GM23338 (cell line): ENCODE measurements at regions not wholly inside any gene's neighbourhood (a gene's known extent, or its start where the extent isn't known, plus 50 kb on each side); places are given as distances from the start of the nearest gene placed in this dataset.

ENCODE experiments used
- ATAC-seq: fragments of 200-7000 bp; cut with Tn5 transposase; 3 replicates; pipeline ENCODE4 v1.9.1; 2020
- DNase-seq: peaks from one replicate; pipeline ENCODE4 v3.0.0-alpha.2; 2015; ENCODE audit warnings: low spot score
- H2AFZ ChIP-seq: fragments of 200-600 bp; sonication (generic); 2 replicates; pipeline ENCODE4 v1.8.0; 2016; ENCODE audit warnings: antibody characterized with exemption, mild to moderate bottlenecking, moderate library complexity
- H3F3A ChIP-seq: fragments of 200-600 bp; sonication (generic); replicated peaks from 2 replicates; pipeline ENCODE4 v1.8.0; 2017; ENCODE audit warnings: antibody characterized with exemption, mixed run types, low read depth
- H3K27ac ChIP-seq: fragments of 200-600 bp; sonication (generic); 2 replicates; pipeline ENCODE4 v1.6.1; 2016; ENCODE audit warnings: low read depth
- H3K27me3 ChIP-seq: fragments of 200-600 bp; sonication (generic); 2 replicates; pipeline ENCODE4 v1.8.0; 2016; ENCODE audit warnings: mild to moderate bottlenecking, mixed run types, moderate library complexity; ENCODE audit not compliant: insufficient read depth
- H3K36me3 ChIP-seq: fragments of 200-600 bp; sonication (generic); 2 replicates; pipeline ENCODE4 v1.8.0; 2016; ENCODE audit warnings: mild to moderate bottlenecking; ENCODE audit not compliant: insufficient read depth
- H3K4me1 ChIP-seq: fragments of 200-600 bp; sonication (generic); 2 replicates; pipeline ENCODE4 v1.8.0; 2016; ENCODE audit warnings: mild to moderate bottlenecking, moderate library complexity; ENCODE audit not compliant: insufficient read depth
- H3K4me2 ChIP-seq: fragments of 200-600 bp; sonication (generic); 2 replicates; pipeline ENCODE4 v1.7.1; 2017; ENCODE audit warnings: mixed run types
- H3K4me3 ChIP-seq: fragments of 200-600 bp; sonication (generic); 2 replicates; pipeline ENCODE4 v1.6.1; 2016; ENCODE audit warnings: mixed run types
- H3K79me2 ChIP-seq: fragments of 200-600 bp; sonication (generic); replicated peaks from 2 replicates; pipeline ENCODE4 v1.8.0; 2017; ENCODE audit warnings: mild to moderate bottlenecking; ENCODE audit not compliant: insufficient read depth
- H3K9me2 ChIP-seq: fragments of 200-600 bp; sonication (generic); 2 replicates; pipeline ENCODE4 v1.8.0; 2017; ENCODE audit not compliant: insufficient read depth
- H4K20me1 ChIP-seq: fragments of 200-600 bp; sonication (generic); replicated peaks from 2 replicates; pipeline ENCODE4 v1.8.0; 2017; ENCODE audit warnings: mild to moderate bottlenecking; ENCODE audit not compliant: insufficient read depth
- H3K27ac Mint-ChIP-seq: 2 replicates; pipeline ENCODE4 v1.8.0; 2020; ENCODE audit warnings: inconsistent platforms, mild to moderate bottlenecking, moderate library complexity, mixed read lengths
- H3K27me3 Mint-ChIP-seq: 3 replicates; pipeline ENCODE4 v1.8.0; 2022; ENCODE audit warnings: low read depth, mild to moderate bottlenecking, moderate library complexity, mixed read lengths, inconsistent platforms; ENCODE audit not compliant: insufficient read depth, poor library complexity
- H3K36me3 Mint-ChIP-seq: 3 replicates; pipeline ENCODE4 v1.8.0; 2021; ENCODE audit warnings: low read depth, mild to moderate bottlenecking, inconsistent platforms, moderate library complexity, mixed read lengths
- H3K4me1 Mint-ChIP-seq: 3 replicates; pipeline ENCODE4 v1.8.0; 2020; ENCODE audit warnings: mild to moderate bottlenecking, inconsistent platforms, mixed read lengths
- H3K4me3 Mint-ChIP-seq: 3 replicates; pipeline ENCODE4 v1.8.0; 2021; ENCODE audit warnings: moderate library complexity, mild to moderate bottlenecking, inconsistent platforms, mixed read lengths
- H3K9me3 Mint-ChIP-seq: 3 replicates; pipeline ENCODE4 v1.8.0; 2020; ENCODE audit warnings: moderate library complexity, mild to moderate bottlenecking, inconsistent platforms, mixed read lengths
- CREB1 ChIP-seq: fragments of 250-450 bp; sonication (Bioruptor Pico); IDR thresholded peaks from 2 replicates; pipeline ENCODE4 v1.5.0; 2020; ENCODE audit warnings: low read depth, mild to moderate bottlenecking, moderate library complexity
- CTCF ChIP-seq, 2 experiments: fragments of 200-600 bp in 1 of 2; sonication (generic) in 1 of 2; conservative IDR thresholded peaks; 2 replicates each; pipeline versions ENCODE4 v1.5.1 to v1.6.1; 2016 to 2017; ENCODE audit warnings: antibody characterized with exemption in 2 of 2, low read depth in 2 of 2, mild to moderate bottlenecking in 2 of 2, moderate library complexity in 1 of 2
- ETS1 ChIP-seq: IDR thresholded peaks from 2 replicates; pipeline ENCODE4 v1.6.1; 2016; ENCODE audit warnings: antibody characterized with exemption
- EZH2 ChIP-seq: fragments of 200-600 bp; sonication (generic); IDR thresholded peaks from one replicate; pipeline ENCODE4 v1.8.0; 2017; ENCODE audit warnings: antibody characterized with exemption, mild to moderate bottlenecking, low read depth; ENCODE audit not compliant: unreplicated experiment
- EZH2phosphoT487 ChIP-seq: fragments of 200-600 bp; sonication (generic); IDR thresholded peaks from one replicate; pipeline ENCODE4 v1.8.1; 2018; ENCODE audit warnings: antibody characterized with exemption; ENCODE audit not compliant: unreplicated experiment
- JUNB ChIP-seq: IDR thresholded peaks from one replicate; pipeline ENCODE4 v1.6.1; 2016; ENCODE audit warnings: antibody characterized with exemption; ENCODE audit not compliant: unreplicated experiment
- NANOG ChIP-seq: IDR thresholded peaks from 2 replicates; pipeline ENCODE4 v1.6.1; 2016; ENCODE audit warnings: antibody characterized with exemption, borderline replicate concordance
- POLR2AphosphoS5 ChIP-seq: IDR thresholded peaks from 2 replicates; pipeline ENCODE4 v1.6.1; 2016; ENCODE audit warnings: antibody characterized with exemption, low read depth
- REST ChIP-seq: IDR thresholded peaks from one replicate; pipeline ENCODE4 v1.6.1; 2018; ENCODE audit warnings: antibody characterized with exemption; ENCODE audit not compliant: unreplicated experiment
- STAT1 ChIP-seq: IDR thresholded peaks from one replicate; pipeline ENCODE4 v1.6.1; 2016; ENCODE audit warnings: antibody characterized with exemption; ENCODE audit not compliant: unreplicated experiment
- ZNF114 ChIP-seq: fragments of 250-450 bp; sonication (Bioruptor Pico); IDR thresholded peaks from 2 replicates; pipeline ENCODE4 v1.5.0; 2020; ENCODE audit warnings: mild to moderate bottlenecking, moderate library complexity
- ZNF331 ChIP-seq: fragments of 250-450 bp; sonication (Bioruptor Pico); IDR thresholded peaks from 2 replicates; pipeline ENCODE4 v1.5.0; 2020; ENCODE audit warnings: low read depth, mild to moderate bottlenecking, moderate library complexity
- ZNF462 ChIP-seq: fragments of 250-450 bp; sonication (Bioruptor Pico); IDR thresholded peaks from 2 replicates; pipeline ENCODE4 v1.5.0; 2020; ENCODE audit warnings: mild to moderate bottlenecking, moderate library complexity

- no peak for ATAC-seq
- Histone ChIP-seq H3K27ac (no peak overlapping the region), H3F3A (no peaks in the 10 kb centered on the region), H3K27me3 (no peaks in the 10 kb centered on the region), H3K79me2 (no peaks in the 10 kb centered on the region), H4K20me1 (no peaks in the 10 kb centered on the region), H2AFZ (no peak overlapping the region), H3K36me3 (no peaks in the 10 kb centered on the region; the same call in 1 of the 2 replicates), H3K4me1 (no peaks in the 10 kb centered on the region), H3K9me2 (peaks cover 4% of the 10 kb centered on the region; the same call in 1 of the 2 replicates), H3K4me2 (no peak overlapping the region), H3K4me3 (no peak overlapping the region)
- no peak for DNase-seq
- Mint-ChIP-seq H3K4me1 (no peaks in the 10 kb centered on the region), H3K4me3 (no peak overlapping the region), H3K9me3 (peaks cover 2% of the 10 kb centered on the region; the same call in 2 of the 3 replicates), H3K36me3 (peaks cover 2% of the 10 kb centered on the region; the same call in 1 of the 3 replicates), H3K27ac (no peak overlapping the region), H3K27me3 (no peaks in the 10 kb centered on the region)
- TF ChIP-seq EZH2: no peak
- TF ChIP-seq EZH2phosphoT487: no peak
- TF ChIP-seq CTCF (conservative IDR thresholded peaks at IDR 0.05; ENCODE audit: low read depth in 2 of 2): no peak
- no peak for TF ChIP-seq STAT1
- TF ChIP-seq REST: no peak
- TF ChIP-seq ZNF462 (CRISPR knock-in tag): no peak
- no peak for TF ChIP-seq POLR2AphosphoS5
- no peak for TF ChIP-seq JUNB
- no peak for TF ChIP-seq CREB1 (CRISPR knock-in tag)
- no peak for TF ChIP-seq ZNF114 (CRISPR knock-in tag)
- TF ChIP-seq NANOG: no peak
- no peak for TF ChIP-seq ETS1
- TF ChIP-seq ZNF331 (CRISPR knock-in tag): no peak
Observed at GRCh38 chr14:38070061-38070588, 137.6 kb upstream of the SSTR1 start.
